ENCODE measurements at regions not wholly inside any gene's neighbourhood (a gene's known extent, or its start where the extent isn't known, plus 50 kb on each side); places are given as distances from the start of the nearest gene placed in this dataset.

DNA sequence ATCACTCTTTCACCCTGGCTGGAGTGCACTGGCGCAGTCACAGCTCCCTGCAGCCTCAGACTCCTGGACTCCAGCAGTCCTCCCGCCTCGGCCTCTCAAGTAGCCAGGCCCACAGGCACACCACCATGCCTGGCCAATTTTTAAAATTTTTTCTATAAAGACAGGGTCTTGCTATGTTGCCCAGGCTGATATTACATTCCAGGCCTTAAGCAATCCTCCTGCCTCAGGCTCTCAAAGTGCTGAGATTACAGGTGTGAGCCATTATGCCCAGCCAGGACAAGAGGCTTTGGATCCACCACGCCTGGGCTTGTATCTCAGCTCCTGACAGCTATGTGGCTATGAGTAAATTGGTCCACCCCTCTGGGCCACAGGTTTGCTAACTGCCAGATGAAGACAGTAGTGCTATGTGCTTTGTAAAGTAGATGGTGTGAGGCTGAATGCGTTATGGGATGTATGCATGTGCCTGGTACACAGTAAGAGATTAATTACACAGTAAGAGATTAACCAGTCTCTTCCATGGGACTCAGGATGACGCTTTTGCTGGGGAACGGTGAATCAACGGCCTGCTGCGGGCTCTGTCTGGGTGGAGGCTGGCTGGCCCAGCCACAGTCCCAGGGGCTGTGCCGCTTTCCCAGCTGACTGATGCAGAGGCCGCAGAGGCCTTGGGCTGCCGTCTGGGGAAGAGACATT, 53.3 kb upstream of the NCOR2 start:
- Mint-ChIP-seq H3K27ac (no peak overlapping the region), H3K9me3 (peaks cover 0 to 3% of the 10 kb centered on the region in 2 donors), H3K4me3 (no peak overlapping the region), H3K36me3 (no peaks in the 10 kb centered on the region), H3K4me1 (no peaks in the 10 kb centered on the region), H3K27me3 (ENCODE audit: low read depth in 2 of 2) (peaks cover 7 to 8% of the 10 kb centered on the region in 2 donors)
- Histone ChIP-seq H3K27me3 (ENCODE audit: control insufficient read depth, insufficient read depth, low read length) (no peaks in the 10 kb centered on the region), H3K36me3 (ENCODE audit: control insufficient read depth, insufficient read depth, low read length) (no peaks in the 10 kb centered on the region), H3K4me1 (ENCODE audit: control insufficient read depth, insufficient read depth, low read length) (peaks cover 13% of the 10 kb centered on the region), H3K9me3 (ENCODE audit: control insufficient read depth, insufficient read depth, low read length) (peaks cover 3% of the 10 kb centered on the region), H3K4me3 (ENCODE audit: low read length) (no peak overlapping the region), H3K27ac (ENCODE audit: low read length) (no peak overlapping the region)
- 91% methylated on average over 12 of the region's 12 CpGs for WGBS (ENCODE audit: insufficient coverage)
- TF ChIP-seq, protein P1, sequence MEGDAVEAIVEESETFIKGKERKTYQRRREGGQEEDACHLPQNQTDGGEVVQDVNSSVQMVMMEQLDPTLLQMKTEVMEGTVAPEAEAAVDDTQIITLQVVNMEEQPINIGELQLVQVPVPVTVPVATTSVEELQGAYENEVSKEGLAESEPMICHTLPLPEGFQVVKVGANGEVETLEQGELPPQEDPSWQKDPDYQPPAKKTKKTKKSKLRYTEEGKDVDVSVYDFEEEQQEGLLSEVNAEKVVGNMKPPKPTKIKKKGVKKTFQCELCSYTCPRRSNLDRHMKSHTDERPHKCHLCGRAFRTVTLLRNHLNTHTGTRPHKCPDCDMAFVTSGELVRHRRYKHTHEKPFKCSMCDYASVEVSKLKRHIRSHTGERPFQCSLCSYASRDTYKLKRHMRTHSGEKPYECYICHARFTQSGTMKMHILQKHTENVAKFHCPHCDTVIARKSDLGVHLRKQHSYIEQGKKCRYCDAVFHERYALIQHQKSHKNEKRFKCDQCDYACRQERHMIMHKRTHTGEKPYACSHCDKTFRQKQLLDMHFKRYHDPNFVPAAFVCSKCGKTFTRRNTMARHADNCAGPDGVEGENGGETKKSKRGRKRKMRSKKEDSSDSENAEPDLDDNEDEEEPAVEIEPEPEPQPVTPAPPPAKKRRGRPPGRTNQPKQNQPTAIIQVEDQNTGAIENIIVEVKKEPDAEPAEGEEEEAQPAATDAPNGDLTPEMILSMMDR (IDR thresholded peaks at IDR 0.05) = no peak
- intact Hi-C loops (cut with micrococcal nuclease) = no loop called here
- no peak for ATAC-seq
- DNase-seq = no peak

DNA sequence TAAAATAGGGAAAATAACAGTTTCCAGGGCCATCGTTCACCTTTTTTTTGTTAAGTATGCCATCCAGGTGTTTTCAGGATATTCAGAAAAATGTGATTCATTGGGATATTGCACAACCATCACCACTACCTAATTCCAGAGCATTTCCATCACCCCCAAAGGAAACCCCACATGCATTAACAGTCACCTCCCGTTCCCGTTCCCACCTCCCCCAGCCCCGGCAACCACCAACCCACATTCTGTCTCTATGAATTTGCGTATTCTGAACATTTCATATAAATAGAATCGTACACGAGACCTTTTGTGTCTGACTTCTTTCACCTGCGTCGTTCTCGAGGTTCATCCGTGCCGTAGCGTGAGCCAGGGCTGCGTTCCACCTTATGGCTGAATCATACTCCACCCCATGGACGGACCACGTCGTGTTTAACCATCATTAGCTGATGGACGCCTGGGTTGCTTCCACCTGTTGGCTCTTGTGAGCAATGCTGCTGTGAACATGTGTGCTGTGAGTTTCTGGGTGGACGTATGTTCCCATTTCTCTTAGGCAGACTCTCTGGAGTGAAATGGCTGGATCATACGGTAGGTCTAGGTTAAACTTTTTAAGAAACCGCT, 51.0 kb upstream of the NCOR2 start:
- TF ChIP-seq, protein P1 (IDR thresholded peaks at IDR 0.05) = no peak
- WGBS (ENCODE audit: insufficient coverage) = 93% methylated on average over 21 of the region's 21 CpGs
- H3K4me3 ChIP-seq (ENCODE audit: low read length) = no peak overlapping the region
- H3K27me3 ChIP-seq (ENCODE audit: control insufficient read depth, insufficient read depth, low read length) = no peaks in the 10 kb centered on the region
- ATAC-seq = no peak
- Mint-ChIP-seq H3K4me1 (no peaks in the 10 kb centered on the region), H3K36me3 (no peaks in the 10 kb centered on the region), H3K27ac (no peak overlapping the region), H3K27me3 (ENCODE audit: low read depth in 2 of 2) (peaks cover 5 to 7% of the 10 kb centered on the region in 2 donors), H3K9me3 (peaks cover 0 to 3% of the 10 kb centered on the region in 2 donors), H3K4me3 (no peak overlapping the region)
- intact Hi-C loops (cut with micrococcal nuclease) = no loop called here
- peaks cover 3% of the 10 kb centered on the region for H3K9me3 ChIP-seq (ENCODE audit: control insufficient read depth, insufficient read depth, low read length)
- H3K4me1 ChIP-seq (ENCODE audit: control insufficient read depth, insufficient read depth, low read length) = peaks cover 7% of the 10 kb centered on the region
- no peaks in the 10 kb centered on the region for H3K36me3 ChIP-seq (ENCODE audit: control insufficient read depth, insufficient read depth, low read length)
- DNase-seq = no peak
- H3K27ac ChIP-seq (ENCODE audit: low read length) = no peak overlapping the region

DNA sequence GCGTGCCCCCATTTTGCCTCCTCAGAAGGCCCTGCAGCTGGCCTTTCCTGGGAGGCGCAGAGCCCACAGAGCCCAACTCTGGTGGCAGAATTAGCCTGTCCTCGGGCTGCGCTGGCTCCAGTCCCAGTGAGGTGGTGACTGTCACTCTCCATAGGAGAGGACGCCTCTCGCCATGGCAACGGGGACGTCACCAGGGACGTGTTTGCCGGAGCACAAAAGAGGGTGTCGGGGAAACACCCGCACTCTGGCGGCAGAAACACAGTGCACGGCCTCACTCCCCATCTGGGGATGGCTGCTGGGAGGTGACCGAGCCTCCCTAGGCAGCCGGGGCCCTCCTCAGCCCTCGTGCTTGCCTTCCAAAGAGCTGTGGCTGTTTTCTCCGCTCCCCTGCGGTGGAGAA, 50.2 kb upstream of the NCOR2 start:
- TF ChIP-seq, protein P1 (IDR thresholded peaks at IDR 0.05) = no peak
- Histone ChIP-seq H3K27me3 (ENCODE audit: control insufficient read depth, insufficient read depth, low read length) (no peaks in the 10 kb centered on the region), H3K4me1 (ENCODE audit: control insufficient read depth, insufficient read depth, low read length) (peaks cover 7% of the 10 kb centered on the region), H3K36me3 (ENCODE audit: control insufficient read depth, insufficient read depth, low read length) (no peaks in the 10 kb centered on the region), H3K27ac (ENCODE audit: low read length) (no peak overlapping the region), H3K4me3 (ENCODE audit: low read length) (no peak overlapping the region), H3K9me3 (ENCODE audit: control insufficient read depth, insufficient read depth, low read length) (peaks cover 3% of the 10 kb centered on the region)
- ATAC-seq = no peak
- Mint-ChIP-seq H3K9me3 (peaks cover 0 to 3% of the 10 kb centered on the region in 2 donors), H3K27me3 (ENCODE audit: low read depth in 2 of 2) (peaks cover 7 to 8% of the 10 kb centered on the region in 2 donors), H3K36me3 (no peaks in the 10 kb centered on the region), H3K4me1 (no peaks in the 10 kb centered on the region), H3K4me3 (no peak overlapping the region), H3K27ac (no peak overlapping the region)
- WGBS (ENCODE audit: insufficient coverage) = 88% methylated on average over 19 of the region's 19 CpGs
- no peak for DNase-seq
- intact Hi-C loops (cut with micrococcal nuclease) = no loop called here
